NCI-H1436 treated with DMSO at 0.1 percent for 48 hours (cell line): ENCODE measurements at regions not wholly inside any gene's neighbourhood (a gene's known extent, or its start where the extent isn't known, plus 50 kb on each side); places are given as distances from the start of the nearest gene placed in this dataset.
"Not testable (repeated sequence)": the region's sequence is repeated elsewhere in the genome, so short reads cannot be mapped to it uniquely, and the experiment has no call there.

Source experiments
- DNase-seq: peaks from one replicate; lab custom pipeline; 2025; lab: John Stamatoyannopoulos, UW

- DNase-seq = no peak
Observed at GRCh38 chr5:124619121-124619520, 127.3 kb downstream of the ZNF608 start.

GRCh38 chr5:124617787-124618186 lies 128.7 kb downstream of the ZNF608 start:
- no peak for DNase-seq

GRCh38 chr5:124614836-124615385 lies 131.5 kb downstream of the ZNF608 start:
- DNase-seq = no peak

- no peak for DNase-seq
Observed at GRCh38 chr5:124614105-124614504, 132.3 kb downstream of the ZNF608 start.

GRCh38 chr5:124613273-124613953 lies 133.0 kb downstream of the ZNF608 start:
- no peak for DNase-seq

- no peak for DNase-seq
Observed at GRCh38 chr5:124612023-124612422, 134.4 kb downstream of the ZNF608 start.

GRCh38 chr5:124611262-124611661 lies 135.2 kb downstream of the ZNF608 start:
- not testable (repeated sequence) for DNase-seq

- not testable (repeated sequence) for DNase-seq
Observed at GRCh38 chr5:124609685-124610084, 136.8 kb downstream of the ZNF608 start.

GRCh38 chr5:124606543-124606942 lies 139.9 kb downstream of the ZNF608 start:
- no peak for DNase-seq

- no peak for DNase-seq
Observed at GRCh38 chr5:124606093-124606492, 140.3 kb downstream of the ZNF608 start.

- DNase-seq = no peak
Observed at GRCh38 chr5:124605541-124605940, 140.9 kb downstream of the ZNF608 start.

GRCh38 chr5:124604419-124604818 lies 142.0 kb downstream of the ZNF608 start:
- no peak for DNase-seq

- DNase-seq = no peak
Observed at GRCh38 chr5:124602925-124603650, 143.4 kb downstream of the ZNF608 start.

GRCh38 chr5:124599028-124599973 lies 147.1 kb downstream of the ZNF608 start:
- no peak for DNase-seq

- no peak for DNase-seq
Observed at GRCh38 chr5:124596595-124597421, 149.6 kb downstream of the ZNF608 start.

- no peak for DNase-seq
Observed at GRCh38 chr5:124593952-124594351, 152.5 kb downstream of the ZNF608 start.

- no peak for DNase-seq
Observed at GRCh38 chr5:124592891-124593290, 153.5 kb downstream of the ZNF608 start.

GRCh38 chr5:124591583-124591982 lies 154.9 kb downstream of the ZNF608 start:
- DNase-seq = no peak

- DNase-seq = no peak
Observed at GRCh38 chr5:124590686-124591085, 155.8 kb downstream of the ZNF608 start.

GRCh38 chr5:124587280-124587679 lies 159.2 kb downstream of the ZNF608 start:
- DNase-seq = no peak

- no peak for DNase-seq
Observed at GRCh38 chr5:124584991-124585715, 161.3 kb downstream of the ZNF608 start.
